Renal cortical epithelial cell (primary cell): ENCODE measurements at regions not wholly inside any gene's neighbourhood (a gene's known extent, or its start where the extent isn't known, plus 50 kb on each side); places are given as distances from the start of the nearest gene placed in this dataset.
A peak's percentile ranks its signal among the peaks of the same experiment; 100 is the strongest.
"Not testable (repeated sequence)": the region's sequence is repeated elsewhere in the genome, so short reads cannot be mapped to it uniquely, and the experiment has no call there.

Source experiments
- DNase-seq: peaks from one replicate; pipeline ENCODE4 v3.0.0-alpha.2; 2011; ENCODE audit warnings: low read depth

GRCh38 chrX:152079768-152080167 is 58.6 kb downstream of the MAGEA10 start:
- DNase-seq = no peak

GRCh38 chrX:152074163-152074562 is 64.2 kb downstream of the MAGEA10 start:
- DNase-seq = no peak

GRCh38 chrX:152072236-152072635 is 66.1 kb downstream of the MAGEA10 start:
- peak; percentile 81 for DNase-seq

- peak; percentile 0 for DNase-seq
Measured at GRCh38 chrX:152070144-152070543, 68.2 kb downstream of the MAGEA10 start.

DNA sequence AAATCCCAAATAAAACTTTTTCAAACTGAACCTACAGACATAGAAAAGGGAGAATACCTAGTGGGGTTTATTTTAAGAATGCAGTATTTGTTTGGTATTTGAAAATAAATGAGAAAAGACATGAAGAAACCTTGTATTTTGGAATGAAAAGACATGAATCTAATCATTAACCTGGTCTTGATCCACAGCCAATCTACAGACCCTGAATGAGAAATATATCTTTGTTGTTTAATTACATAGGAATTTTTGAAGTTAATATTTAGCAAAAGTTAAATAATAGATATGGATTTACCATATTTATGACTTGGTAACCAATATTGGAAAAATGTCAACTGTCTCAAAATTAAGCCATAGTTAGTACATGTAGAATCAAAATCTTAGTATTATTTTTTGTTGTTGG is 76.8 kb downstream of the MAGEA10 start:
- no peak for DNase-seq

GRCh38 chrX:152061083-152061482 is 77.3 kb downstream of the MAGEA10 start:
- no peak for DNase-seq

GRCh38 chrX:152050623-152051022 is 76.1 kb upstream of the GABRE start:
- DNase-seq = not testable (repeated sequence)

DNA sequence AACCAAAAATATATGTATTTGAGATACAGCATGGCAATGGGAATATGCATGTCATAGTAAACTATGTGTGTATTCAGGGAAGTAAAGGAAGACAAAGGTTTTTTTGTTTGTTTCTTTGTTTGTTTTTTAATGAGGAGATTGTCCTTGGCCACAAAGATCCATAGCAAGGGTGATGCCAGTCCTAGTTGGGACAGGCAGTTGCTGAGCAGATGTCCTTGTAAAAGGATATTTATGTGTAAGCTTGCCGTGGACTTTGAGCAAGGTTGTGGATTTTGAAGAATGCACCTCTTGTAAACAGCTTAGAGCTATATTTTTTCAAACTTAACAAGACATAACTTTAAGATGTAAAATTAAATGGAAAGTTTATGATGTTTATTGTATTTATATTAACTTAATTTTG is 69.9 kb upstream of the GABRE start:
- no peak for DNase-seq

- DNase-seq = no peak
Measured at GRCh38 chrX:152038804-152039203, 64.3 kb upstream of the GABRE start.

DNA sequence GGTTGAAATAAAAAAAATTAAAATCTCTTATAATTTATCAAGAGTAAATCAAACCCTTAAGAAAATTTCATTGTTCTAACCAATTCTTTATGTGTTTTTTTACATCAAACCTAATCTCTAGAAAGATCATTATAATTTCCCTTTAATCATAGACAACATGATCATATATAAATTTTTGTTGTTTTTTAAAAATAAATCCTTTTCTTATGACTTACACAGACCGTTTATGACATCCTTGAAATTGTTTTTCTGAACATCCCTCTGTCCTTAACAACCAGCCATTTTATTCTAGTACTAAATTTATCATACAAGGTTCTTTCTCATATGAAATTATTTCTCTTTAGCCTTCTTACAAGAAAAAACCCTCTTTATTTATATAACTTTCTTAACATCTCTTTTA is 62.7 kb upstream of the GABRE start:
- DNase-seq = no peak

GRCh38 chrX:152031346-152031745 is 56.9 kb upstream of the GABRE start:
- not testable (repeated sequence) for DNase-seq

DNA sequence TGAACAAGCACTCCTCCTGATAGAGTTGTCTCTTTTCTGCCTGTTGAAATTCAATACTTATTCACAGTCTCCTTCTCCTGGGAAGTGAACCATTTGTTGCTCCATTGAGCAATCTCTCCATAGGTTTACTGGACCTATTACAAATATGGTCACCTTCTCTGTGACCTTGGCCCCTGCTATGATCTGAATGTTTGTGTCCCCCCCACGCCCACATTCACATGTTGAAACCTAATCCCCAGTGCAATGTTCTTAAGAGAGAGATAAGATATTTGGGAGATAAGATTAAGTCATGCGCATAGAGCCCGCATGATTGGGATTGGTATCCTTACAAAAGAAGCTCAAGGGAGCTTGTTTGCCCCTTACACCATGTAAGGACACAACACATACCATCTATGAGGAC is 54.1 kb upstream of the GABRE start:
- no peak for DNase-seq

DNA sequence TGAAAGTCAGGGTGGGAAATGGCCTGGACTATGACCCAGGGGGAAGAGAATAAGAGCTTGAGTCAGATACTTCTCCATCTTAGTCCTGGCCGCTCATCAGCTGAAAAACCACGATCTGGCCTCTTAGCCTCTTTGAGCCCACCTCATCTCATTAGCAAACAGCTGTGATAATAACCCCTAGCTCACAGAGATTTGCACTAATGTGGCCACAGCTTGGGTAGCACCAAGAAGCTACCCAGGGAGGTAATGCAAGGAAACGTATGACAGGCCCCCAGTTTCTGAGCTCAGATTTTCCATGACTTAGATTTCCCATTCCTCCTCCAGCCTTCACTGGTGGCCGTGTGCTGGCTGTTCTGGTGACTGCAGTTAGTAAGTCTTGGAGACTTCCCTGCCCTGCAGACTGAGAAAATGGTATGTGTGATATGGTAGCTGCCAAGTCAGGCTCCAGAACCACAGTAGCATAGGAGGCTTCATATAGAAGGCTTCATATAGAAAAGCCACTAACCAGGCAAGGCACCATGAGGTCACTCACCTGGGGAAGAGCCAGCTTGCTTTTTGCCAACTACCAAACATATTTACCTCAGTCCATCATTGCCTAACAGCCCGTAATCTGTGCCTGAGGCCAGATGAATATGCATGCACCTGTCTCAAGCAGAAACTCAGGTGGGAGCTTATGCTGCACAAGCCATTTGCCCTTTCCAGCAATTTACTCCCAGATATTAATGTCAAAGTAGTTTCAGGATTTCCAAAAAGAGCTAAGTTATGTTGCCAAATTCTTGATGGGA is 51.4 kb upstream of the GABRE start:
- no peak for DNase-seq

DNA sequence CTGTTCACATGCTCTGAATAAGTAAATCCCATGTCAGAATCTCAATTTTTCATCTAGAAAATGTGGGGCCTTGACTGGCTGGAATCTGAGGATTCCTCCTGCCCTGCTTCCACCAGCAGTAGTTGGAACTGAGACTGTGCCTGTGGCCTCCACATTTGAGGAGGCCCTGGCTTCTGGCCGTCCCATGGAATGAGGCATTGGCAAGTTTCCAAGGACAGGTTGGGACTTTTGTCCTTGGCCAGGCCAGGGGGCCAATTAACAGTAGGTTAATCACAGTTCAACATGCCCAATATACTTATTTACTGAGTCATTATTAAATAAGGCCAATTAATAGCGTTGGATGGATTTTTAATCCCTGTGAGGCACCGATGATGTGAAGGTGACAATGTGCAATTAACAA is 50.2 kb upstream of the GABRE start:
- no peak for DNase-seq
